IMR-90 (cell line): ENCODE measurements at regions not wholly inside any gene's neighbourhood (a gene's known extent, or its start where the extent isn't known, plus 50 kb on each side); places are given as distances from the start of the nearest gene placed in this dataset.
"Not testable (repeated sequence)": the region's sequence is repeated elsewhere in the genome, so short reads cannot be mapped to it uniquely, and the experiment has no call there.

Experiments
- ATAC-seq: fragments of 200-7000 bp; cut with Tn5 transposase; 2 replicates; pipeline ENCODE4 v1.9.1; 2020; ENCODE audit warnings: low read depth, mild to moderate bottlenecking, moderate library complexity
- BruUV-seq: library from RNA; stranded (reverse); fragments of 400-500 nt; replicated peaks from 2 replicates; lab custom pipeline; 2021; lab: Mats Ljungman, UMichigan
- CTCF ChIA-PET: fragments of 300-600 bp; formaldehyde crosslinking; extraction: SDS; loops from one replicate; lab custom pipeline; 2021; ENCODE audit warnings: antibody characterized with exemption; lab: Yijun Ruan, JAX
- POLR2A ChIA-PET: fragments of 300-600 bp; sonication (Branson Sonifier 250); formaldehyde crosslinking; loops from one replicate; lab custom pipeline; 2022; ENCODE audit warnings: antibody characterized with exemption; ENCODE audit not compliant: unreplicated experiment; lab: Charles Lee
- DNase-seq: peaks from one replicate; pipeline ENCODE4 v3.0.0; 2013
- H2AFZ ChIP-seq: replicated peaks from 2 replicates; pipeline ENCODE3; 2013; ENCODE audit warnings: low read length, mild to moderate bottlenecking; ENCODE audit not compliant: poor library complexity
- H2AK5ac ChIP-seq: 2 replicates; pipeline ENCODE4 v1.6.1; 2013; ENCODE audit warnings: low read depth, low read length, inconsistent platforms
- H2AK9ac ChIP-seq: replicated peaks from 2 replicates; pipeline ENCODE3; 2013; ENCODE audit warnings: mild to moderate bottlenecking, low read depth, low read length, moderate library complexity; ENCODE audit not compliant: poor library complexity
- H2BK120ac ChIP-seq: 2 replicates; pipeline ENCODE4 v1.6.1; 2013; ENCODE audit warnings: low read depth, low read length, inconsistent platforms
- H2BK15ac ChIP-seq: 3 replicates; pipeline ENCODE4 v1.6.1; 2013; ENCODE audit warnings: low read depth, low read length, inconsistent platforms
- H2BK20ac ChIP-seq: 2 replicates; pipeline ENCODE4 v1.6.1; 2013; ENCODE audit warnings: low read depth, mild to moderate bottlenecking, inconsistent platforms, low read length, moderate library complexity
- H2BK5ac ChIP-seq: 2 replicates; pipeline ENCODE4 v1.6.1; 2013; ENCODE audit warnings: mild to moderate bottlenecking, low read depth, low read length, inconsistent platforms; ENCODE audit not compliant: poor library complexity, severe bottlenecking
- H3K14ac ChIP-seq: replicated peaks from 2 replicates; pipeline ENCODE4 v1.6.1; 2013; ENCODE audit warnings: low read depth, low read length, inconsistent platforms
- H3K18ac ChIP-seq: 2 replicates; pipeline ENCODE4 v1.6.1; 2013; ENCODE audit warnings: low read depth, low read length, control low read depth
- H3K23ac ChIP-seq: 2 replicates; pipeline ENCODE4 v1.6.1; 2013; ENCODE audit warnings: low read depth, low read length, inconsistent platforms
- H3K27ac ChIP-seq: 2 replicates; pipeline ENCODE4 v1.5.1; 2013; ENCODE audit warnings: mild to moderate bottlenecking, control low read depth, low read length; ENCODE audit not compliant: insufficient read depth
- H3K27me3 ChIP-seq: 2 replicates; pipeline ENCODE4 v1.6.1; 2013; ENCODE audit warnings: low read length; ENCODE audit not compliant: control insufficient read depth, insufficient read depth
- H3K36me3 ChIP-seq: 2 replicates; pipeline ENCODE4 v1.6.1; 2013; ENCODE audit warnings: low read length, mixed read lengths; ENCODE audit not compliant: control insufficient read depth, insufficient read depth
- H3K4ac ChIP-seq: 2 replicates; pipeline ENCODE4 v1.6.1; 2013; ENCODE audit warnings: low read depth, low read length, inconsistent platforms
- H3K4me1 ChIP-seq: 2 replicates; pipeline ENCODE4 v1.6.1; 2013; ENCODE audit warnings: low read length, mixed read lengths; ENCODE audit not compliant: control insufficient read depth, insufficient read depth
- H3K4me2 ChIP-seq: 2 replicates; pipeline ENCODE4 v1.6.1; 2013; ENCODE audit warnings: low read depth, mild to moderate bottlenecking, control low read depth, low read length, moderate library complexity
- H3K4me3 ChIP-seq: 2 replicates; pipeline ENCODE4 v1.5.1; 2013; ENCODE audit warnings: low read depth, mild to moderate bottlenecking, control low read depth, low read length, moderate library complexity; ENCODE audit not compliant: insufficient read depth
- H3K56ac ChIP-seq: 2 replicates; pipeline ENCODE4 v1.6.1; 2013; ENCODE audit warnings: low read length, inconsistent platforms; ENCODE audit not compliant: insufficient read depth; ENCODE audit errors: extremely low read depth
- H3K79me1 ChIP-seq, 2 experiments: 2 replicates each; pipeline ENCODE4 v1.6.1; 2013; ENCODE audit warnings: low read length in 2 of 2, inconsistent platforms in 1 of 2, low read depth in 1 of 2
- H3K9ac ChIP-seq: 2 replicates; pipeline ENCODE4 v1.6.1; 2013; ENCODE audit warnings: low read depth, low read length, control low read depth
- H3K9me1 ChIP-seq: 2 replicates; pipeline ENCODE4 v1.6.1; 2013; ENCODE audit warnings: low read length, inconsistent platforms; ENCODE audit not compliant: insufficient read depth
- H3K9me3 ChIP-seq: 2 replicates; pipeline ENCODE4 v1.6.1; 2013; ENCODE audit warnings: low read length; ENCODE audit not compliant: control insufficient read depth, insufficient read depth
- H4K20me1 ChIP-seq: 2 replicates; pipeline ENCODE4 v1.6.1; 2013; ENCODE audit warnings: low read length, inconsistent platforms; ENCODE audit not compliant: insufficient read depth
- H4K5ac ChIP-seq: 2 replicates; pipeline ENCODE4 v1.6.1; 2013; ENCODE audit warnings: mild to moderate bottlenecking, low read depth, low read length, control low read depth
- H4K8ac ChIP-seq, 2 experiments: 2 replicates each; pipeline ENCODE4 v1.6.1; 2013; ENCODE audit warnings: low read depth in 2 of 2, low read length in 2 of 2, control low read depth in 1 of 2, inconsistent platforms in 1 of 2
- H4K91ac ChIP-seq: 2 replicates; pipeline ENCODE4 v1.6.1; 2013; ENCODE audit warnings: low read depth, low read length, inconsistent platforms; ENCODE audit not compliant: insufficient read depth
- WGBS, 2 experiments: methylation state at CpG; one replicate each; pipeline versions ENCODE4 v1.1.5 to v1.1.7; 2013; ENCODE audit warnings: missing lambda C conversion rate in 2 of 2; ENCODE audit not compliant: insufficient read length in 1 of 2; ENCODE audit errors: extremely low coverage in 2 of 2; 5-methylcytosine and 5-hydroxymethylcytosine counted together
- dilution Hi-C: fragments of 300-500 bp; cut with HindIII; formaldehyde crosslinking; loops from one replicate; pipeline ENCODE4 v1.14.3; 2018; ENCODE audit warnings: low sequenced_read_pairs; ENCODE audit not compliant: unreplicated experiment
- in situ Hi-C: fragments of 300-500 bp; cut with MboI; formaldehyde crosslinking; loops from 3 replicates; pipeline ENCODE4 v1.14.3; 2019; ENCODE audit warnings: low sequenced_read_pairs, inconsistent platforms, mixed read lengths
- intact Hi-C: fragments of 100-400 bp; cut with micrococcal nuclease; formaldehyde crosslinking; loops from 2 replicates; pipeline ENCODE4 v1.10.0; 2022

GRCh38 chr9:38875616-38876015 lies 155.7 kb upstream of the FAM240B start:
- H3K79me1 ChIP-seq, H3K4ac ChIP-seq, H2BK5ac ChIP-seq, H3K9me1 ChIP-seq, H2AFZ ChIP-seq, intact Hi-C loops, BruUV-seq, ATAC-seq, dilution Hi-C loops, H3K9me3 ChIP-seq, H3K56ac ChIP-seq, in situ Hi-C loops, H2BK120ac ChIP-seq, H3K4me1 ChIP-seq, H3K14ac ChIP-seq, H3K36me3 ChIP-seq, H3K4me2 ChIP-seq, H4K20me1 ChIP-seq, H2AK9ac ChIP-seq, CTCF ChIA-PET, H3K18ac ChIP-seq, H3K23ac ChIP-seq, H2BK20ac ChIP-seq, H2AK5ac ChIP-seq, H3K4me3 ChIP-seq, H2BK15ac ChIP-seq, H3K27ac ChIP-seq, H3K27me3 ChIP-seq, H3K9ac ChIP-seq, H4K5ac ChIP-seq, POLR2A ChIA-PET, H4K91ac ChIP-seq, DNase-seq, H4K8ac ChIP-seq: not testable (repeated sequence)
- no CpG with 5 or more reads among the region's 7 CpGs for WGBS, 2 experiments

- H4K91ac ChIP-seq, BruUV-seq, H3K4me2 ChIP-seq, H3K56ac ChIP-seq, H3K27me3 ChIP-seq, H3K4ac ChIP-seq, H3K4me3 ChIP-seq, dilution Hi-C loops, CTCF ChIA-PET, POLR2A ChIA-PET, H3K9ac ChIP-seq, DNase-seq, H3K23ac ChIP-seq, H3K9me3 ChIP-seq, H3K18ac ChIP-seq, H4K5ac ChIP-seq, H2BK5ac ChIP-seq, intact Hi-C loops, H4K8ac ChIP-seq, H4K20me1 ChIP-seq, H3K9me1 ChIP-seq, H3K4me1 ChIP-seq, H2BK120ac ChIP-seq, H2AK5ac ChIP-seq, H3K14ac ChIP-seq, H3K36me3 ChIP-seq, ATAC-seq, H2BK20ac ChIP-seq, in situ Hi-C loops, H3K79me1 ChIP-seq, H2AFZ ChIP-seq, H2AK9ac ChIP-seq, H2BK15ac ChIP-seq, H3K27ac ChIP-seq: not testable (repeated sequence)
- no CpG with 5 or more reads among the region's 5 CpGs for WGBS, 2 experiments
Measured at GRCh38 chr9:38871282-38871940, 151.5 kb upstream of the FAM240B start.
